Tibial nerve (tissue), 4 donors: ENCODE measurements at regions not wholly inside any gene's neighbourhood (a gene's known extent, or its start where the extent isn't known, plus 50 kb on each side); places are given as distances from the start of the nearest gene placed in this dataset.
"Not testable (repeated sequence)": the region's sequence is repeated elsewhere in the genome, so short reads cannot be mapped to it uniquely, and the experiment has no call there.

Source experiments
- DNase-seq, 2 donors: peaks; one replicate each; pipeline ENCODE4 v3.0.0-alpha.2; 2019; ENCODE audit warnings: low spot score in 2 of 2
- H3K27ac ChIP-seq, 4 donors: fragments of 200-600 bp; sonication (generic) in 3 of 4; one replicate each; pipeline ENCODE4 v1.5.1; 2017 to 2019; ENCODE audit warnings: mild to moderate bottlenecking in 1 of 4
- H3K27me3 ChIP-seq, 2 donors: fragments of 200-600 bp; sonication (generic) in 1 of 2; one replicate each; pipeline versions ENCODE4 v1.5.1 to v1.6.0; 2017 to 2019
- H3K36me3 ChIP-seq, 3 donors: fragments of 200-600 bp; sonication (generic); one replicate each; pipeline ENCODE4 v1.5.1; 2018 to 2019
- H3K4me1 ChIP-seq, 4 donors: fragments of 200-600 bp; sonication (generic) in 3 of 4; one replicate each; pipeline ENCODE4 v1.5.1; 2017 to 2019
- H3K4me3 ChIP-seq, 4 donors: fragments of 200-600 bp; sonication (generic) in 3 of 4; one replicate each; pipeline ENCODE4 v1.5.1; 2017 to 2019; ENCODE audit warnings: mild to moderate bottlenecking in 1 of 4, moderate library complexity in 1 of 4
- H3K9me3 ChIP-seq, 4 donors: fragments of 200-600 bp; sonication (generic) in 3 of 4; one replicate each; pipeline ENCODE4 v1.5.1; 2017 to 2019
- EP300 ChIP-seq, 2 donors: sonication (generic); formaldehyde crosslinking; IDR thresholded peaks; one replicate each; pipeline ENCODE4 v1.6.1; 2017; ENCODE audit warnings: antibody characterized with exemption in 2 of 2, mild to moderate bottlenecking in 1 of 2
- POLR2A ChIP-seq, 2 donors: fragments of 450-650 bp; IDR thresholded peaks; one replicate each; pipeline ENCODE4 v1.6.1; 2017; ENCODE audit warnings: antibody characterized with exemption in 2 of 2, mild to moderate bottlenecking in 2 of 2, moderate library complexity in 2 of 2
- WGBS, 2 donors: methylation state at CpG; one replicate each; pipeline ENCODE4 v1.1.5; 2018; 5-methylcytosine and 5-hydroxymethylcytosine counted together
- TF ChIP-seq, protein P1 (sequence below), 5 experiments: fragments of 200-600 bp in 3 of 5; fragments of 450-650 bp in 2 of 5; sonication (generic) in 3 of 5; IDR thresholded peaks; one replicate each; pipeline ENCODE4 v1.5.1; 2016 to 2019; ENCODE audit warnings: antibody characterized with exemption in 5 of 5, mild to moderate bottlenecking in 3 of 5, moderate library complexity in 2 of 5

DNA sequence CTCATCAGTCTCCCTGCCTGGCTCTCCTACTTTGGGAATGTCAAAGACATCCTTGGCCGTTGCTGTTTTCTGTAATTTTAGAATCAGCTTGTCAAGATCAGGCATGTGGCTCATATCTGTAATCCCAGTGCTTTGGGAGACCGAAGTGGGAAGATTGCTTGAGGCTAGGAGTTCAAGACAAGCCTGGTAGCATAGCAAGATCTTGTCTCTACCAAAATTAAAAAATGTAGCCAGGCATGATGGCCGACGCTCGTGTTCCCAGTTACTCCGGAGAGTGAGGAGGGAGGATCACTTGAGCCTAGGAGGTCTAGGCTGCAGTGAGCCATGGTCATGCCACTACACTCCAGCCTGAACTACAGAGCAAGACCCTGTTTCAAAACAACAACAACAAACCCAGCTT lies 144.0 kb upstream of the ATP10A start:
- Histone ChIP-seq H3K4me1 (no peaks in the 10 kb centered on the region), H3K27me3 (no peaks in the 10 kb centered on the region), H3K27ac (no peak overlapping the region), H3K9me3 (peaks cover 0 to 8% (median 0%) of the 10 kb centered on the region in 4 donors), H3K36me3 (no peaks in the 10 kb centered on the region), H3K4me3 (no peak overlapping the region)
- 79 to 82% methylated on average over 6 of the region's 6 CpGs for WGBS, 2 donors
- DNase-seq = no peak
- no peak for TF ChIP-seq POLR2A (IDR thresholded peaks at IDR 0.05)
- no peak for TF ChIP-seq EP300 (IDR thresholded peaks at IDR 0.05)
- TF ChIP-seq, protein P1, sequence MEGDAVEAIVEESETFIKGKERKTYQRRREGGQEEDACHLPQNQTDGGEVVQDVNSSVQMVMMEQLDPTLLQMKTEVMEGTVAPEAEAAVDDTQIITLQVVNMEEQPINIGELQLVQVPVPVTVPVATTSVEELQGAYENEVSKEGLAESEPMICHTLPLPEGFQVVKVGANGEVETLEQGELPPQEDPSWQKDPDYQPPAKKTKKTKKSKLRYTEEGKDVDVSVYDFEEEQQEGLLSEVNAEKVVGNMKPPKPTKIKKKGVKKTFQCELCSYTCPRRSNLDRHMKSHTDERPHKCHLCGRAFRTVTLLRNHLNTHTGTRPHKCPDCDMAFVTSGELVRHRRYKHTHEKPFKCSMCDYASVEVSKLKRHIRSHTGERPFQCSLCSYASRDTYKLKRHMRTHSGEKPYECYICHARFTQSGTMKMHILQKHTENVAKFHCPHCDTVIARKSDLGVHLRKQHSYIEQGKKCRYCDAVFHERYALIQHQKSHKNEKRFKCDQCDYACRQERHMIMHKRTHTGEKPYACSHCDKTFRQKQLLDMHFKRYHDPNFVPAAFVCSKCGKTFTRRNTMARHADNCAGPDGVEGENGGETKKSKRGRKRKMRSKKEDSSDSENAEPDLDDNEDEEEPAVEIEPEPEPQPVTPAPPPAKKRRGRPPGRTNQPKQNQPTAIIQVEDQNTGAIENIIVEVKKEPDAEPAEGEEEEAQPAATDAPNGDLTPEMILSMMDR (IDR thresholded peaks at IDR 0.05) = no peak

DNA sequence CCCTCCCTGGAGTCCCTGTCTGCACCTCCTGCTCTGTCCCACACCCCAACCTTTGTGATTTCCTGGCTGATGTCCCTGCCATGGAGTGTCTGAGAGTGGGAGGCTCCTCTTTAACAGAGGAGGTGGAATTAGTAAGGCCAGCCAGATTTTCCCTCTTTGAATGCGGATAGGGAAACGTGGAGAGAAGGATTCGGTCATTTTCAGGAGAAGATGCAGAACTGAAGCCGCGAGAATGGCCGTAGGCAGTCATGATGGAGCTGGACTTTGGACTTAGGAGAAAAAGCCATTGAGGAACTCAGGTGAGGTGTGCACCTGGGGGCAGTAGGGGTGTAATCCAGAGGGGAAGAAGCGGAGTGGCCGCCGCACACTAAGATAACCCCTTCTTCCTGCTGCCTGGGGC lies 138.1 kb upstream of the ATP10A start:
- Histone ChIP-seq H3K4me1 (no peaks in the 10 kb centered on the region), H3K27ac (no peak overlapping the region), H3K27me3 (no peaks in the 10 kb centered on the region), H3K4me3 (no peak overlapping the region), H3K9me3 (no peaks in the 10 kb centered on the region), H3K36me3 (no peaks in the 10 kb centered on the region)
- 92% methylated on average over 9 of the region's 9 CpGs for WGBS, 2 donors
- no peak for DNase-seq
- TF ChIP-seq, protein P1 (IDR thresholded peaks at IDR 0.05) = no peak
- TF ChIP-seq POLR2A (IDR thresholded peaks at IDR 0.05) (no peak), EP300 (IDR thresholded peaks at IDR 0.05) (no peak)

DNA sequence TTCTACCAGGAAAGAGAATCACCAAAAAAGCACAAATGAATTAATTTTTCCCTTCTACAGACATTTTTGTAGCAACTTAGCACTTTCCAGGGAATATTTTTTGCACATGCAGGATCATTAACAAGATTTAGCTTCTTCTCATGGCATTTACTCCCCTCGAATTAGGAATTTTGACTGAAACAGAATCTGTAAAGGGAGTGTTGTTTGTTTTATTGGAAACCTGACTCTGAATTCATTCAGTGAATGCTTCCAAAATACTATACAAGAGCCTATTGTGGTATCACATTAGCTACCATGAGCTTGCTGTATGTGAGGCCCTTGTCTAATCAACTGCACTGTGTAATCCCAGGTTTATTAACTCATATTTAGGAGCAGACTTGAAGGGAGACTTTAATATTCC lies 130.4 kb upstream of the ATP10A start:
- no peak overlapping the region for H3K4me3 ChIP-seq
- no peak for DNase-seq
- no peak overlapping the region for H3K27ac ChIP-seq
- no peaks in the 10 kb centered on the region for H3K27me3 ChIP-seq
- no peaks in the 10 kb centered on the region for H3K4me1 ChIP-seq
- H3K9me3 ChIP-seq = peaks cover 0 to 11% (median 0%) of the 10 kb centered on the region in 4 donors
- H3K36me3 ChIP-seq = no peaks in the 10 kb centered on the region
- 15 to 43% methylated on average over 1 of the region's 1 CpG for WGBS, 2 donors
- no peak for TF ChIP-seq POLR2A (IDR thresholded peaks at IDR 0.05)
- TF ChIP-seq EP300 (IDR thresholded peaks at IDR 0.05) = no peak
- TF ChIP-seq, protein P1 (IDR thresholded peaks at IDR 0.05) = no peak

DNA sequence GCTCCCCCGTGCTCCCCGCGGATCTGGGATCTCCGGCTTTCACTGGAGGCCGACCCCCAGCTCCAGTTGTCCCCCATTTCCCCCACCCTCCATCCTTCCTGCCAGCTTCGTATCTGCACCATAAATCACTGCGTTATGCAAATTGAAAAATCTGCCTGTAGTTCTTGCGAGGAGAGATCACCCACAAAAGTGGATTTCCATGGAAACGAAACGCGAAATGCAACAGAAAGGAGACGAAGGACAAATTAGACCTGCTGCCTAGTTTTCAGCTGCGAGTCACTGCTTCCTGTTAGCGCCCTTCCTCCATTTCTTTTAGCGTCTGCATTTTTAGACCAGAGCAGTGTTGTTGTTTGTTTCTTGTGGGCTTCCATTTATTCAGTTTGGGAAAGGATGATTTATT lies 127.1 kb upstream of the ATP10A start:
- H3K9me3 ChIP-seq = peaks cover 0 to 11% (median 0%) of the 10 kb centered on the region in 4 donors
- WGBS, 2 donors = 87 to 90% methylated on average over 15 of the region's 15 CpGs
- H3K36me3 ChIP-seq = no peaks in the 10 kb centered on the region
- DNase-seq = no peak
- no peaks in the 10 kb centered on the region for H3K27me3 ChIP-seq
- no peaks in the 10 kb centered on the region for H3K4me1 ChIP-seq
- no peak for TF ChIP-seq EP300 (IDR thresholded peaks at IDR 0.05)
- TF ChIP-seq POLR2A (IDR thresholded peaks at IDR 0.05) = no peak
- TF ChIP-seq, protein P1 (IDR thresholded peaks at IDR 0.05) = no peak
- no peak overlapping the region for H3K4me3 ChIP-seq
- H3K27ac ChIP-seq = no peak overlapping the region

DNA sequence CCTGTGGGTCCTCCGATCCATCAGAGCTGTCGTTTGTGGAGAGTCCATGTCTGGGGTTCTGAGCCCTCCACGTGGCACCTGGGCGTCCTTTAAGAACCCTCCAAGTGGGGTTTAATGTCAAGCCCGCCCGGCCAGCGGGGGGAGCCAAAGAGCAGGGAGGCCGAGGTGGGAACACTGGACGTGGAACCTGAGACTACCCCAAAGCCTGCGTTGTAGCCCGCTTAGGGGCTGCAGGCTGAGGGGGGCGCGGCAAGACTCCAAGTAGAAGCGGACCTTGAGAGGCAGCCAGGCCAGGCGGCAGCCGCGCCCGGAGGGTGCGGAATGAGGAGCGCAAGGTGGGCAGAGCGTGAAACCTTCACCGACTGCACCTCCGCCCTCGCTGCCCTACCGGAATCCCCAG lies 126.2 kb upstream of the ATP10A start:
- Histone ChIP-seq H3K27me3 (no peaks in the 10 kb centered on the region), H3K9me3 (peaks cover 0 to 11% (median 0%) of the 10 kb centered on the region in 4 donors), H3K27ac (no peak overlapping the region), H3K36me3 (no peaks in the 10 kb centered on the region), H3K4me3 (no peak overlapping the region), H3K4me1 (no peaks in the 10 kb centered on the region)
- 93 to 96% methylated on average over 19 to 25 of the region's 25 CpGs for WGBS, 2 donors
- TF ChIP-seq POLR2A (IDR thresholded peaks at IDR 0.05) (no peak), EP300 (IDR thresholded peaks at IDR 0.05) (no peak)
- TF ChIP-seq, protein P1 (IDR thresholded peaks at IDR 0.05) = no peak
- DNase-seq = no peak

DNA sequence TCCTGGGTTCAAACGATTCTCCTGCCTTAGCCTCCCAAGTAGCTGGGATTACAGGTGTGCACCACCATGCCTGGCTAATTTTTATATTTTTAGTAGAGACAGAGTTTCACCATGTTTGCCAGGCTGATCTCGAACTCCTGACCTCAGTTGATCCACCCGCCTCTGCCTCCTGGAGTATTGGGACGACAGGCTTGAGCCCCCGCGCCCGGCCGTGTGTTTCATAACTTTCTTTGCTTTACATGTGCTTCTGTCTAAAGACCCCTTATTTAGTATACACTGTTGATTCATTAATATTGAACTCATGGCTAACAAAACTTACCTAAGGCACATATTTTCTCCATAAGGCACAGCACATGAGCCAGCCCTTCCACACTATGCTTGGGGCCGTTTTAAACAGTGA lies 125.6 kb upstream of the ATP10A start:
- not testable (repeated sequence) for H3K27ac ChIP-seq, H3K4me3 ChIP-seq, H3K36me3 ChIP-seq, H3K27me3 ChIP-seq, H3K4me1 ChIP-seq, DNase-seq
- peaks cover 0 to 11% (median 0%) of the 10 kb centered on the region in 4 donors for H3K9me3 ChIP-seq
- 82 to 87% methylated on average over 9 of the region's 9 CpGs for WGBS, 2 donors
